CD4-positive, alpha-beta T cell (primary cell): ENCODE measurements at regions not wholly inside any gene's neighbourhood (a gene's known extent, or its start where the extent isn't known, plus 50 kb on each side); places are given as distances from the start of the nearest gene placed in this dataset.
A peak's percentile ranks its signal among the peaks of the same experiment; 100 is the strongest.

Experiments
- ATAC-seq: fragments of 200-7000 bp; cut with Tn5 transposase; one replicate; pipeline ENCODE4 v1.10.0; 2022; ENCODE audit warnings: mild to moderate bottlenecking; ENCODE audit not compliant: poor library complexity
- CTCF ChIA-PET: fragments of 350-600 bp; sonication (Branson Sonifier 250); formaldehyde crosslinking; loops from one replicate; lab custom pipeline; 2021; ENCODE audit warnings: antibody characterized with exemption, inconsistent platforms; lab: Charles Lee
- POLR2A ChIA-PET: fragments of 350-600 bp; sonication (Branson Sonifier 250); formaldehyde crosslinking; loops from one replicate; lab custom pipeline; 2021; ENCODE audit warnings: antibody characterized with exemption, inconsistent platforms; lab: Charles Lee
- DNase-seq, 14 experiments: peaks; one replicate each; pipeline ENCODE4 v3.0.0-alpha.2; 2013 to 2020; ENCODE audit warnings: mixed read lengths in 2 of 14
- H3K27ac ChIP-seq, 2 donors: one replicate each; pipeline versions ENCODE4 v1.5.1 to v1.7.0; 2013; ENCODE audit warnings: low read length in 2 of 2, low read depth in 1 of 2, mild to moderate bottlenecking in 1 of 2
- H3K27me3 ChIP-seq, 2 experiments: 1 replicate in 1 of 2; 2 replicates in 1 of 2; pipeline versions ENCODE4 v1.6.1 to v1.7.0; 2013; ENCODE audit warnings: low read length in 2 of 2, control low read depth in 1 of 2, mild to moderate bottlenecking in 1 of 2, moderate library complexity in 1 of 2; ENCODE audit not compliant: insufficient read depth in 2 of 2, control insufficient read depth in 1 of 2
- H3K36me3 ChIP-seq: one replicate; pipeline ENCODE4 v1.6.1; 2013; ENCODE audit warnings: low read length, control low read depth; ENCODE audit not compliant: insufficient read depth
- H3K4me1 ChIP-seq: one replicate; pipeline ENCODE4 v1.6.1; 2013; ENCODE audit warnings: low read length, control low read depth; ENCODE audit not compliant: insufficient read depth
- H3K4me3 ChIP-seq: one replicate; pipeline ENCODE4 v1.5.1; 2013; ENCODE audit warnings: mild to moderate bottlenecking, low read length, moderate library complexity
- H3K9me3 ChIP-seq, 2 experiments: 1 replicate in 1 of 2; 2 replicates in 1 of 2; pipeline versions ENCODE4 v1.6.1 to v1.7.0; 2013; ENCODE audit warnings: low read length in 2 of 2, mild to moderate bottlenecking in 2 of 2, control low read depth in 1 of 2, moderate library complexity in 1 of 2; ENCODE audit not compliant: control insufficient read depth in 1 of 2, insufficient read depth in 1 of 2
- H3K27ac Mint-ChIP-seq: one replicate; pipeline ENCODE4 v1.8.0; 2020; ENCODE audit warnings: mixed read lengths
- H3K27me3 Mint-ChIP-seq: one replicate; pipeline ENCODE4 v1.8.0; 2021; ENCODE audit warnings: mixed read lengths
- H3K36me3 Mint-ChIP-seq: one replicate; pipeline ENCODE4 v1.8.0; 2021; ENCODE audit warnings: low read depth, mixed read lengths
- H3K4me1 Mint-ChIP-seq: one replicate; pipeline ENCODE4 v1.8.0; 2021; ENCODE audit warnings: low read depth, mixed read lengths
- H3K4me3 Mint-ChIP-seq: one replicate; pipeline ENCODE4 v1.8.0; 2020; ENCODE audit warnings: mild to moderate bottlenecking, mixed read lengths
- H3K9me3 Mint-ChIP-seq: one replicate; pipeline ENCODE4 v1.8.0; 2020; ENCODE audit warnings: mixed read lengths
- intact Hi-C, 2 experiments: fragments of 100-400 bp; cut with DNase I in 1 of 2; cut with micrococcal nuclease in 1 of 2; formaldehyde crosslinking; loops; one replicate each; pipeline versions ENCODE4 v1.15.1 to v1.9.0; 2023 to 2025; cut with DNase I, micrococcal nuclease
- TF ChIP-seq, protein P1 (sequence below): fragments of 200-600 bp; IDR thresholded peaks from one replicate; pipeline ENCODE4 v1.8.0; 2022; ENCODE audit warnings: antibody characterized with exemption, mild to moderate bottlenecking

GRCh38 chr4:14318671-14319070, 683.6 kb upstream of the CPEB2 start:
- H3K27ac Mint-ChIP-seq: no peak overlapping the region
- intact Hi-C loops: no loop called here
- CTCF ChIA-PET: no interaction called here

GRCh38 chr4:14321723-14322122, 680.6 kb upstream of the CPEB2 start:
- no peak overlapping the region for H3K27ac ChIP-seq
- ChIA-PET POLR2A (no interaction called here), CTCF (no interaction called here)
- Mint-ChIP-seq H3K4me1 (no peaks in the 10 kb centered on the region), H3K27me3 (no peaks in the 10 kb centered on the region), H3K36me3 (no peaks in the 10 kb centered on the region), H3K27ac (no peak overlapping the region), H3K9me3 (peaks cover 7% of the 10 kb centered on the region), H3K4me3 (no peak overlapping the region)
- H3K4me1 ChIP-seq: no peaks in the 10 kb centered on the region
- H3K36me3 ChIP-seq: no peaks in the 10 kb centered on the region
- no peaks in the 10 kb centered on the region for H3K27me3 ChIP-seq
- H3K9me3 ChIP-seq: peaks cover 0 to 8% of the 10 kb centered on the region in 2 experiments
- DNase-seq: peak in 1 of 14 experiments; percentile 0
- ATAC-seq: no peak
- TF ChIP-seq, protein P1, sequence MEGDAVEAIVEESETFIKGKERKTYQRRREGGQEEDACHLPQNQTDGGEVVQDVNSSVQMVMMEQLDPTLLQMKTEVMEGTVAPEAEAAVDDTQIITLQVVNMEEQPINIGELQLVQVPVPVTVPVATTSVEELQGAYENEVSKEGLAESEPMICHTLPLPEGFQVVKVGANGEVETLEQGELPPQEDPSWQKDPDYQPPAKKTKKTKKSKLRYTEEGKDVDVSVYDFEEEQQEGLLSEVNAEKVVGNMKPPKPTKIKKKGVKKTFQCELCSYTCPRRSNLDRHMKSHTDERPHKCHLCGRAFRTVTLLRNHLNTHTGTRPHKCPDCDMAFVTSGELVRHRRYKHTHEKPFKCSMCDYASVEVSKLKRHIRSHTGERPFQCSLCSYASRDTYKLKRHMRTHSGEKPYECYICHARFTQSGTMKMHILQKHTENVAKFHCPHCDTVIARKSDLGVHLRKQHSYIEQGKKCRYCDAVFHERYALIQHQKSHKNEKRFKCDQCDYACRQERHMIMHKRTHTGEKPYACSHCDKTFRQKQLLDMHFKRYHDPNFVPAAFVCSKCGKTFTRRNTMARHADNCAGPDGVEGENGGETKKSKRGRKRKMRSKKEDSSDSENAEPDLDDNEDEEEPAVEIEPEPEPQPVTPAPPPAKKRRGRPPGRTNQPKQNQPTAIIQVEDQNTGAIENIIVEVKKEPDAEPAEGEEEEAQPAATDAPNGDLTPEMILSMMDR: no peak
- no peak overlapping the region for H3K4me3 ChIP-seq
- intact Hi-C loops: no loop called here

More at GRCh38 chr4:14318671-14319070, 683.6 kb upstream of the CPEB2 start:
- H3K4me3 ChIP-seq: no peak overlapping the region
- DNase-seq (no peak), ATAC-seq (no peak)
- TF ChIP-seq, protein P1: no peak
- no peak overlapping the region for H3K27ac ChIP-seq
- no peak overlapping the region for H3K4me3 Mint-ChIP-seq
- H3K4me1 ChIP-seq: no peaks in the 10 kb centered on the region
- POLR2A ChIA-PET: no interaction called here
- H3K4me1 Mint-ChIP-seq: no peaks in the 10 kb centered on the region
- no peaks in the 10 kb centered on the region for H3K9me3 ChIP-seq
- H3K36me3 Mint-ChIP-seq: no peaks in the 10 kb centered on the region
- no peaks in the 10 kb centered on the region for H3K9me3 Mint-ChIP-seq
- H3K27me3 ChIP-seq: no peaks in the 10 kb centered on the region
- no peaks in the 10 kb centered on the region for H3K27me3 Mint-ChIP-seq
- no peaks in the 10 kb centered on the region for H3K36me3 ChIP-seq

DNA sequence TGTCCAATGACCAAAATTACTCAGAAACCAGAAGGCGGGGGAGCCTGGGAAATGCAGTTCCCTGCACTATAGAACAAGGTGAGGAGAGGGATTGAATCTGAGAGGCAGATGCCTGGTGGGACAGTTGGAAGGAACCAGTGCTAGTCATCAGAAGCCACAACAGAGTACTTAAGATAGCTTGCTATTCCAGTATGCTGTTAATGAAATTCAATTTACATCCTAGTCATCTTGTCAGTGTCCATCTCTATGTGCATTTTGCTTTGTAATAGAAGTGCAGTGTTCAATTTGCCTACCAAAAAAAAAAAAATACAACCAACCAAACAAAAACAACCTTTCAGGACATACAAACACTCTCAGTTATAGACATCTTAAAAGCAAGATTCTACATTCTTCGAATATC, 679.1 kb upstream of the CPEB2 start:
- H3K4me1 Mint-ChIP-seq: no peaks in the 10 kb centered on the region
- ChIA-PET CTCF (no interaction called here), POLR2A (no interaction called here)
- peaks cover 10% of the 10 kb centered on the region for H3K9me3 Mint-ChIP-seq
- no peak overlapping the region for H3K4me3 Mint-ChIP-seq
- Histone ChIP-seq H3K4me3 (no peak overlapping the region), H3K27me3 (no peaks in the 10 kb centered on the region), H3K4me1 (no peaks in the 10 kb centered on the region), H3K36me3 (no peaks in the 10 kb centered on the region), H3K9me3 (peaks cover 5 to 11% of the 10 kb centered on the region in 2 experiments), H3K27ac (no peak overlapping the region)
- ATAC-seq (no peak), DNase-seq (no peak)
- no peak overlapping the region for H3K27ac Mint-ChIP-seq
- intact Hi-C loops: no loop called here
- TF ChIP-seq, protein P1: no peak
- H3K27me3 Mint-ChIP-seq: no peaks in the 10 kb centered on the region
- no peaks in the 10 kb centered on the region for H3K36me3 Mint-ChIP-seq
